DND-41 (cell line): ENCODE measurements at regions not wholly inside any gene's neighbourhood (a gene's known extent, or its start where the extent isn't known, plus 50 kb on each side); places are given as distances from the start of the nearest gene placed in this dataset.

Experiments
- ATAC-seq: fragments of 200-7000 bp; cut with Tn5 transposase; 3 replicates; pipeline ENCODE4 v1.9.1; 2021; ENCODE audit warnings: low read depth; ENCODE audit not compliant: insufficient read depth
- DNase-seq: peaks from one replicate; pipeline ENCODE4 v3.0.0-alpha.2; 2020
- H2AFZ ChIP-seq: 2 replicates; pipeline ENCODE4 v1.6.0; 2012; ENCODE audit warnings: low read depth, low read length
- H3K27ac ChIP-seq: 2 replicates; pipeline ENCODE4 v1.5.1; 2012; ENCODE audit warnings: low read length, inconsistent platforms
- H3K27me3 ChIP-seq: fragments of 200-600 bp; sonication (generic); 2 replicates; pipeline ENCODE4 v1.6.0; 2012; ENCODE audit warnings: low read length, mild to moderate bottlenecking, inconsistent platforms; ENCODE audit not compliant: insufficient read depth, poor library complexity
- H3K36me3 ChIP-seq: 2 replicates; pipeline ENCODE4 v1.5.1; 2012; ENCODE audit warnings: low read length, inconsistent platforms; ENCODE audit not compliant: insufficient read depth
- H3K4me1 ChIP-seq: 2 replicates; pipeline ENCODE4 v1.5.1; 2012; ENCODE audit warnings: mild to moderate bottlenecking, low read length; ENCODE audit not compliant: insufficient read depth
- H3K4me2 ChIP-seq: 2 replicates; pipeline ENCODE4 v1.6.0; 2012; ENCODE audit warnings: mild to moderate bottlenecking, moderate library complexity, low read length, inconsistent platforms; ENCODE audit not compliant: insufficient read depth
- H3K4me3 ChIP-seq, 2 experiments: fragments of 200-600 bp in 1 of 2; shearing (Covaris generic) in 1 of 2; 2 replicates each; pipeline ENCODE4 v1.5.1; 2012 to 2016; ENCODE audit warnings: inconsistent platforms in 2 of 2, low read length in 2 of 2, mild to moderate bottlenecking in 2 of 2, low read depth in 1 of 2, moderate library complexity in 1 of 2
- H3K79me2 ChIP-seq: 2 replicates; pipeline ENCODE4 v1.6.0; 2012; ENCODE audit warnings: low read length, inconsistent platforms; ENCODE audit not compliant: insufficient read depth
- H3K9ac ChIP-seq: 2 replicates; pipeline ENCODE4 v1.6.0; 2012; ENCODE audit warnings: low read depth, mild to moderate bottlenecking, inconsistent platforms, low read length, moderate library complexity
- H3K9me3 ChIP-seq: 2 replicates; pipeline ENCODE4 v1.5.1; 2012; ENCODE audit warnings: low read length, moderate library complexity, mild to moderate bottlenecking, inconsistent platforms; ENCODE audit not compliant: insufficient read depth, severe bottlenecking
- H4K20me1 ChIP-seq: 2 replicates; pipeline ENCODE4 v1.6.0; 2012; ENCODE audit warnings: low read length; ENCODE audit not compliant: insufficient read depth
- CTCF ChIP-seq: IDR thresholded peaks from 2 replicates; pipeline ENCODE4 v1.5.1; 2012; ENCODE audit warnings: borderline replicate concordance, low read length, moderate library complexity, mild to moderate bottlenecking; ENCODE audit not compliant: poor library complexity, severe bottlenecking; ENCODE audit errors: extremely low read depth
- EZH2 ChIP-seq: IDR thresholded peaks from 3 replicates; pipeline ENCODE4 v1.6.1; 2012; ENCODE audit warnings: borderline replicate concordance, low read depth, mild to moderate bottlenecking, moderate library complexity, low read length, inconsistent platforms; ENCODE audit not compliant: severe bottlenecking

- H2AFZ ChIP-seq: no peak overlapping the region
- H3K27me3 ChIP-seq: no peaks in the 10 kb centered on the region
- no peak overlapping the region for H3K27ac ChIP-seq
- H3K4me1 ChIP-seq: no peaks in the 10 kb centered on the region
- no peak overlapping the region for H3K4me3 ChIP-seq
- H3K9me3 ChIP-seq: no peaks in the 10 kb centered on the region
- H3K9ac ChIP-seq: no peak overlapping the region
- DNase-seq: no peak
- H3K4me2 ChIP-seq: no peak overlapping the region
- H3K36me3 ChIP-seq: no peaks in the 10 kb centered on the region
- TF ChIP-seq EZH2 (no peak), CTCF (no peak)
- ATAC-seq: no peak
- H4K20me1 ChIP-seq: no peaks in the 10 kb centered on the region
- no peaks in the 10 kb centered on the region for H3K79me2 ChIP-seq
These were observed 527.6 kb upstream of the ID2 start for GRCh38 chr2:8154270-8154669.

GRCh38 chr2:8154936-8155335, 526.9 kb upstream of the ID2 start:
- H3K4me3 ChIP-seq: no peak overlapping the region
- DNase-seq: no peak
- TF ChIP-seq EZH2: no peak
- TF ChIP-seq CTCF: no peak
- H3K27me3 ChIP-seq: no peaks in the 10 kb centered on the region
- H3K79me2 ChIP-seq: no peaks in the 10 kb centered on the region
- no peaks in the 10 kb centered on the region for H4K20me1 ChIP-seq
- no peak overlapping the region for H3K9ac ChIP-seq
- H3K27ac ChIP-seq: no peak overlapping the region
- H3K9me3 ChIP-seq: no peaks in the 10 kb centered on the region
- no peak overlapping the region for H2AFZ ChIP-seq
- H3K4me2 ChIP-seq: no peak overlapping the region
- ATAC-seq: no peak
- H3K36me3 ChIP-seq: no peaks in the 10 kb centered on the region
- no peaks in the 10 kb centered on the region for H3K4me1 ChIP-seq

- no peak overlapping the region for H2AFZ ChIP-seq
- H3K4me1 ChIP-seq: no peaks in the 10 kb centered on the region
- no peak overlapping the region for H3K9ac ChIP-seq
- no peaks in the 10 kb centered on the region for H3K36me3 ChIP-seq
- no peak overlapping the region for H3K4me2 ChIP-seq
- no peaks in the 10 kb centered on the region for H3K9me3 ChIP-seq
- no peaks in the 10 kb centered on the region for H4K20me1 ChIP-seq
- H3K79me2 ChIP-seq: no peaks in the 10 kb centered on the region
- H3K27me3 ChIP-seq: no peaks in the 10 kb centered on the region
- no peak overlapping the region for H3K27ac ChIP-seq
- ATAC-seq (no peak), DNase-seq (no peak)
- TF ChIP-seq EZH2 (no peak), CTCF (no peak)
- H3K4me3 ChIP-seq: no peak overlapping the region
These were observed 524.0 kb upstream of the ID2 start for GRCh38 chr2:8157621-8158430.

GRCh38 chr2:8158711-8159110, 523.1 kb upstream of the ID2 start:
- no peak overlapping the region for H3K27ac ChIP-seq
- H3K79me2 ChIP-seq: no peaks in the 10 kb centered on the region
- no peak overlapping the region for H3K9ac ChIP-seq
- H2AFZ ChIP-seq: no peak overlapping the region
- no peak for TF ChIP-seq CTCF
- no peak for TF ChIP-seq EZH2
- no peak overlapping the region for H3K4me2 ChIP-seq
- no peak for DNase-seq
- no peak overlapping the region for H3K4me3 ChIP-seq
- no peak for ATAC-seq
- no peaks in the 10 kb centered on the region for H4K20me1 ChIP-seq
- no peaks in the 10 kb centered on the region for H3K27me3 ChIP-seq
- no peaks in the 10 kb centered on the region for H3K36me3 ChIP-seq
- H3K4me1 ChIP-seq: no peaks in the 10 kb centered on the region
- H3K9me3 ChIP-seq: no peaks in the 10 kb centered on the region
